Neural progenitor cell (in vitro differentiated cells): ENCODE measurements at regions not wholly inside any gene's neighbourhood (a gene's known extent, or its start where the extent isn't known, plus 50 kb on each side); places are given as distances from the start of the nearest gene placed in this dataset.

Source experiments
- CTCF ChIP-seq: fragments of 200-600 bp; sonication (generic); IDR thresholded peaks from 2 replicates; pipeline ENCODE4 v1.5.1; 2017; ENCODE audit warnings: antibody characterized with exemption, mild to moderate bottlenecking
- EZH2phosphoT487 ChIP-seq: fragments of 200-600 bp; sonication (generic); IDR thresholded peaks from 2 replicates; pipeline ENCODE4 v1.6.1; 2017; ENCODE audit warnings: antibody characterized with exemption

DNA sequence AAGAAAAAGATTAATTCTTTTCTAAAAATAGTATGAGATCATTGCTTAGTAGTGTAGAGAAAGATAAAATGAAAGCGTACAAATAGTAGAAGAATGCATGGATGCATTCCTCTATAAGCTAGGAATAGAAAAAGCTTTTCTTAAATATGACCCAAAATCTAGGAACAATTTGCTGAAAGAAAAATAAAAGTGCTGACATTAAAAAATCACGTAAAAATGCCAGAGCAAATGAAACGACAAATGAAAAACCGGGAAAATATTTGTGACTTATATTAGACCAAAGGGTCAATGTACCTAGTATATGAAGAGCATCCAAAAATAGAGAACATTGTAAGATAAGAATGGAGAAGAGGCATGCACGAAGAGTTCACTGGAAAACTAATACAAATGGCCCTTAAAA, 149.5 kb upstream of the MON1B start:
- TF ChIP-seq CTCF (no peak), EZH2phosphoT487 (no peak)
